BLaER1 treated with 17β-estradiol and CSF1 and Interleukin-3, amounts not matched to agents 10 nM and 100 nM (cell line): ENCODE measurements at regions not wholly inside any gene's neighbourhood (a gene's known extent, or its start where the extent isn't known, plus 50 kb on each side); places are given as distances from the start of the nearest gene placed in this dataset.
A peak's percentile ranks its signal among the peaks of the same experiment; 100 is the strongest.

Experiments
- H3K27ac ChIP-seq, 11 experiments: shearing (Covaris generic); formaldehyde crosslinking; 2 replicates each; pipeline ENCODE4 v1.8.1; 2022
- H3K27me3 ChIP-seq, 11 experiments: shearing (Covaris generic); formaldehyde crosslinking; 2 replicates each; pipeline ENCODE4 v1.8.1; 2022
- H3K36me3 ChIP-seq, 11 experiments: shearing (Covaris generic); formaldehyde crosslinking; 2 replicates each; pipeline ENCODE4 v1.8.1; 2022
- H3K4me1 ChIP-seq, 10 experiments: shearing (Covaris generic); formaldehyde crosslinking; 2 replicates each; pipeline ENCODE4 v1.8.1; 2022
- H3K4me2 ChIP-seq, 11 experiments: shearing (Covaris generic); formaldehyde crosslinking; 2 replicates each; pipeline ENCODE4 v1.8.1; 2022
- H3K4me3 ChIP-seq, 10 experiments: shearing (Covaris generic); formaldehyde crosslinking; 2 replicates each; pipeline ENCODE4 v1.8.1; 2022
- H3K9ac ChIP-seq, 11 experiments: shearing (Covaris generic); formaldehyde crosslinking; 2 replicates each; pipeline ENCODE4 v1.8.1; 2022
- H3K9me3 ChIP-seq, 11 experiments: shearing (Covaris generic); formaldehyde crosslinking; replicated peaks in 1 of 11; 2 replicates each; pipeline ENCODE4 v1.8.1; 2022
- H4K20me1 ChIP-seq, 11 experiments: shearing (Covaris generic); formaldehyde crosslinking; 2 replicates each; pipeline ENCODE4 v1.8.1; 2022
- Cebpa-rat ChIP-seq, 11 experiments: shearing (Covaris generic); IDR thresholded peaks; 2 replicates each; pipeline ENCODE4 v1.8.1; 2022

DNA sequence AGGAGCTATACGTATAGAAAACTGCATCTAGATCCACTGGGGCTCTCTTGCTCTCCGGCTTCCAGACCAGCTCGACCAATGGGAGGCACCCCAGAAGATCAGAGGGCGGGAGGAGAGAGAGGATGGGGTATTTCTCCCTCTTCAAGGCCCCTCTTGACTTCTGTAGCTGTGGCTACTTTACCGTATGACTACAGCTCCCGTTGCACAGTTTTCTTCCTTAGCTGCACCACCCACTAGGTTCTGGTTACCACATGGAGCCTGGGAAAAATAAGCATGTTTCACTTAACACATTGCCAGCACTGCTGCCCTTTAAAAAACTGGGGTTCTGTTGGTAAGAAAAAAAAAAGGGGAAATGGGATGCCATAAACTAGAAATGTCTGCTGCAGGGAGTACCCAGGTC lies 214.4 kb downstream of the TBX5 start:
- H3K9ac ChIP-seq, result no peak overlapping the region
- H3K4me1 ChIP-seq, result peaks cover 0 to 45% (median 18%) of the 10 kb centered on the region in 10 experiments; a peak in 13 of 20 replicates
- 0 out of 22 replicates have a peak overlapping the region, but pooled peaks of 1 of the 11 experiments have one; percentile 10 for H3K4me2 ChIP-seq
- no peaks in the 10 kb centered on the region for H4K20me1 ChIP-seq
- H3K27me3 ChIP-seq, result no peaks in the 10 kb centered on the region
- TF ChIP-seq Cebpa-rat (IDR thresholded peaks at IDR 0.05), result no peak
- H3K9me3 ChIP-seq, result peaks cover 0 to 8% (median 0%) of the 10 kb centered on the region in 11 experiments; a peak in 4 of 22 replicates
- no peaks in the 10 kb centered on the region for H3K36me3 ChIP-seq
- H3K27ac ChIP-seq, result no peak overlapping the region
- H3K4me3 ChIP-seq, result no peak overlapping the region

- no peak for TF ChIP-seq Cebpa-rat (IDR thresholded peaks at IDR 0.05)
- no peak overlapping the region for H3K27ac ChIP-seq
- no peaks in the 10 kb centered on the region for H3K27me3 ChIP-seq
Observed at GRCh38 chr12:114190971-114191370, 215.0 kb downstream of the TBX5 start.

GRCh38 chr12:114189266-114189665 lies 216.7 kb downstream of the TBX5 start:
- H3K4me2 ChIP-seq, result no peak overlapping the region
- no peaks in the 10 kb centered on the region for H4K20me1 ChIP-seq
- no peak for TF ChIP-seq Cebpa-rat (IDR thresholded peaks at IDR 0.05)
- H3K27me3 ChIP-seq, result no peaks in the 10 kb centered on the region
- no peak overlapping the region for H3K9ac ChIP-seq
- peaks cover 0 to 7% (median 0%) of the 10 kb centered on the region in 11 experiments; a peak in 1 of 22 replicates for H3K9me3 ChIP-seq
- H3K4me1 ChIP-seq, result peaks cover 0 to 37% (median 16%) of the 10 kb centered on the region in 10 experiments; a peak in 14 of 20 replicates
- no peaks in the 10 kb centered on the region for H3K36me3 ChIP-seq
- no peak overlapping the region for H3K27ac ChIP-seq
- no peak overlapping the region for H3K4me3 ChIP-seq

More at GRCh38 chr12:114190971-114191370, 215.0 kb downstream of the TBX5 start:
- H3K4me3 ChIP-seq, result no peak overlapping the region
- H3K9me3 ChIP-seq, result peaks cover 0 to 7% (median 0%) of the 10 kb centered on the region in 11 experiments; a peak in 1 of 22 replicates
- no peak overlapping the region for H3K9ac ChIP-seq
- peak overlapping the region in 3 of 11 experiments; percentile 3 to 13 (median 10); a peak in 2 of 22 replicates for H3K4me2 ChIP-seq
- peaks cover 0 to 45% (median 18%) of the 10 kb centered on the region in 10 experiments; a peak in 13 of 20 replicates for H3K4me1 ChIP-seq
- no peaks in the 10 kb centered on the region for H3K36me3 ChIP-seq
- no peaks in the 10 kb centered on the region for H4K20me1 ChIP-seq

GRCh38 chr12:114186241-114187002 lies 219.5 kb downstream of the TBX5 start:
- Histone ChIP-seq H3K4me1 (peaks cover 0 to 8% (median 0%) of the 10 kb centered on the region in 10 experiments; a peak in 2 of 20 replicates), H3K4me2 (no peak overlapping the region), H3K9ac (no peak overlapping the region), H3K27ac (no peak overlapping the region), H3K27me3 (no peaks in the 10 kb centered on the region), H3K36me3 (no peaks in the 10 kb centered on the region), H4K20me1 (no peaks in the 10 kb centered on the region), H3K9me3 (peaks cover 0 to 7% (median 0%) of the 10 kb centered on the region in 11 experiments; a peak in 1 of 22 replicates), H3K4me3 (no peak overlapping the region)
- TF ChIP-seq Cebpa-rat (IDR thresholded peaks at IDR 0.05), result no peak

DNA sequence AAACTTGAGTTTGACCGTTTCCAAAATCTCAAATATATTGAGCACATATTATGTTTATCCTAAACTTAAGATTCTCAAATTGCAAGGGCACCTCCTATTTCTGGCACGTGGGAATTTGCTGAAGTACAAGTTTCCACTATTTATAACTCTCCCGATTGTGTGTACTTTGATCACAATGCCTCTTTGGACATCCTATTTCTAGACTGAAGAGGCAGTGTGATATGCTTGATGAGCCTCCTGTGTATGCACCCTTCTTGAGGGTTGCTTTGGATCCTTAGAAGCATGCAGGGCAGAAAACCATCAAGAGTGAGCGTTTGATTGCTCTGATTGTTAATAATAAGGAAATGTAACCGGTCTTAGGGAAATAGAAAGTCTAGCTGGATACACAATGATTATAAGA lies 218.9 kb upstream of the RBM19 start:
- no peaks in the 10 kb centered on the region for H3K27me3 ChIP-seq
- H4K20me1 ChIP-seq, result no peaks in the 10 kb centered on the region
- no peak overlapping the region for H3K4me3 ChIP-seq
- H3K36me3 ChIP-seq, result no peaks in the 10 kb centered on the region
- peaks cover 0 to 6% (median 0%) of the 10 kb centered on the region in 10 experiments; a peak in 1 of 20 replicates for H3K4me1 ChIP-seq
- no peak for TF ChIP-seq Cebpa-rat (IDR thresholded peaks at IDR 0.05)
- H3K9me3 ChIP-seq, result peaks cover 0 to 4% (median 0%) of the 10 kb centered on the region in 11 experiments; a peak in 1 of 22 replicates
- no peak overlapping the region for H3K27ac ChIP-seq
- H3K9ac ChIP-seq, result no peak overlapping the region
- H3K4me2 ChIP-seq, result peak overlapping the region in 1 of 11 experiments; percentile 18; a peak in 1 of 22 replicates

GRCh38 chr12:114174326-114174725 lies 208.2 kb upstream of the RBM19 start:
- H3K4me3 ChIP-seq, result no peak overlapping the region
- H4K20me1 ChIP-seq, result no peaks in the 10 kb centered on the region
- H3K4me1 ChIP-seq, result no peaks in the 10 kb centered on the region
- H3K36me3 ChIP-seq, result no peaks in the 10 kb centered on the region
- H3K9ac ChIP-seq, result no peak overlapping the region
- H3K9me3 ChIP-seq, result no peaks in the 10 kb centered on the region
- TF ChIP-seq Cebpa-rat (IDR thresholded peaks at IDR 0.05), result no peak
- H3K27ac ChIP-seq, result no peak overlapping the region
- no peaks in the 10 kb centered on the region for H3K27me3 ChIP-seq
- H3K4me2 ChIP-seq, result no peak overlapping the region

DNA sequence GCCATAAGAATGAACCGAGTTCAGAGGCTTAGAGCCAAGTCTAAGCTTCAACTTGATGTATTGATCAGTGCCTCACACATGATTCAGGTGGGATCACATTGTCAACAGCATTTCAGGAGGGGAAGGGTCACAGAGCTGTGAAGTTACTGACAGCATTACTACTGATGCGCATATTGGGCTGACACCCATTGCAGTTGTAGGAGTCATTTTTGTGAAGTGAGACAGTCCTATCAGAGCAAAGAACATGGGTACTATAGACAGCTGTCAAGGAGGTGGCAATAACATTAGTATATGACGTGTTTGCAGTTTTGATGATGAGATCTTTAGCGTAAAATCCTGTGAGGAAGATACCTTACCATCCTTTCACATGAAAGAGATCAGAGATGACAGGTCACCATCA lies 206.0 kb upstream of the RBM19 start:
- Histone ChIP-seq H3K36me3 (no peaks in the 10 kb centered on the region), H3K27me3 (no peaks in the 10 kb centered on the region), H3K4me1 (no peaks in the 10 kb centered on the region), H3K9ac (no peak overlapping the region), H3K9me3 (no peaks in the 10 kb centered on the region), H3K4me3 (no peak overlapping the region), H3K27ac (no peak overlapping the region), H3K4me2 (no peak overlapping the region), H4K20me1 (no peaks in the 10 kb centered on the region)
- TF ChIP-seq Cebpa-rat (IDR thresholded peaks at IDR 0.05), result no peak

DNA sequence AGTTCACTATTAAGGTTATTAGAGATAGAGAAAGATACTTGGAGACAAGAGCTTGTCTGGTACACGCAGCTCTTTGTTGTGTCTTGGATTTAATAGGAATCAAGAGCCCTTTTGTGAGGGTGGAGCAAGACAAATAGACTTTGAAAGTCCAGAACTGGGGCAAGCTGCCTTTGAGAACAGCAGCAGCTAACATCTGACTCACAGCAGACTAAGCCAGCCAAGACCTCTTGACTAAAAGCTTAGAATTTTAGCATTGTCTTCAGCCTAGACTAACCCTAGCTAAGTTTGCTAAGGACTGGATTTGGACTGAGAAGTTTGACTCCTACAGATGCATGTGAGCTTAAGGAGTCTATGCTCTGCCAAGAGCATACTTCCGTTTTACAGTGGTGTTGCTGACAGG lies 201.9 kb upstream of the RBM19 start:
- no peak for TF ChIP-seq Cebpa-rat (IDR thresholded peaks at IDR 0.05)
- H4K20me1 ChIP-seq, result no peaks in the 10 kb centered on the region
- H3K27ac ChIP-seq, result no peak overlapping the region
- no peaks in the 10 kb centered on the region for H3K27me3 ChIP-seq
- H3K4me1 ChIP-seq, result peaks cover 0 to 17% (median 5%) of the 10 kb centered on the region in 10 experiments; a peak in 9 of 20 replicates
- no peak overlapping the region for H3K9ac ChIP-seq
- no peak overlapping the region for H3K4me2 ChIP-seq
- no peaks in the 10 kb centered on the region for H3K9me3 ChIP-seq
- no peak overlapping the region for H3K4me3 ChIP-seq
- H3K36me3 ChIP-seq, result no peaks in the 10 kb centered on the region

GRCh38 chr12:114167431-114167830 lies 201.3 kb upstream of the RBM19 start:
- Histone ChIP-seq H3K9me3 (no peaks in the 10 kb centered on the region), H3K27me3 (no peaks in the 10 kb centered on the region), H3K27ac (no peak overlapping the region), H3K4me3 (no peak overlapping the region), H4K20me1 (no peaks in the 10 kb centered on the region), H3K9ac (no peak overlapping the region), H3K4me2 (no peak overlapping the region), H3K4me1 (peaks cover 0 to 19% (median 5%) of the 10 kb centered on the region in 10 experiments; a peak in 9 of 20 replicates), H3K36me3 (no peaks in the 10 kb centered on the region)
- TF ChIP-seq Cebpa-rat (IDR thresholded peaks at IDR 0.05), result no peak
